ENCODE measurements at regions not wholly inside any gene's neighbourhood (a gene's known extent, or its start where the extent isn't known, plus 50 kb on each side); places are given as distances from the start of the nearest gene placed in this dataset.
A peak's percentile ranks its signal among the peaks of the same experiment; 100 is the strongest.

DNA sequence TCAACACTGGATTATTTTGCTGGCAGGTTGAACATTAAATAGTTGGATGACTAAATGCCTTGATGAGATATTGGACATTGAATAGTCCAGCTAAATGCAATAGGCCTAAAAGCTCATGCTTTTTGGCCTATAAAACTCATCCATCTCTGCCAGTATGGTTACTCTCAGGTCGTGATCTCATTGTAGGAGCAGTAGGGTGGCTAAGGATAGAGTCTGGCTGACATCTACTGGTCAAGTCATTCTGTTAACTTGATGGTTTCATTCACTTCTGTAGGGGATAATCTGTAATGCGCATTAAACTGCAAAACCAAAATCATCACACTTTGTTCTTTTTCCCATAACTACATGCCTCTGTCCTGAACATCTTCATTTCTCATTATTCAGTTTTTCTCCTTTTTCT is 227.0 kb downstream of the DKK2 start:
- peak; percentile 17 to 50 (median 47) for DNase-seq

GRCh38 chr4:106806158-106806797 is 229.8 kb downstream of the DKK2 start:
- no peak for DNase-seq
- Histone ChIP-seq H3K4me3 (replicated peaks in 1 of 3; ENCODE audit: low read depth in 2 of 3, low read length in 3 of 3) (no peak overlapping the region), H3K9me3 (replicated peaks in 1 of 2; ENCODE audit: control insufficient read depth in 1 of 2, insufficient read depth in 1 of 2, low read length in 2 of 2) (no peaks in the 10 kb centered on the region), H3K4me1 (ENCODE audit: control insufficient read depth in 1 of 2, insufficient read depth in 2 of 2, low read length in 2 of 2) (peaks cover 0 to 3% of the 10 kb centered on the region in 2 donors), H3K36me3 (replicated peaks in 1 of 2; ENCODE audit: control insufficient read depth in 1 of 2, insufficient read depth in 2 of 2, low read length in 2 of 2) (no peaks in the 10 kb centered on the region), H3K27ac (ENCODE audit: low read depth in 1 of 2, low read length in 2 of 2) (no peak overlapping the region), H3K4me2 (replicated peaks; ENCODE audit: extremely low read depth, low read length, poor library complexity, severe bottlenecking) (no peak overlapping the region), H3K27me3 (ENCODE audit: control insufficient read depth in 2 of 2, insufficient read depth in 2 of 2, low read length in 2 of 2) (no peaks in the 10 kb centered on the region), H4K20me1 (ENCODE audit: insufficient read depth, low read length) (no peaks in the 10 kb centered on the region), H2AFZ (ENCODE audit: insufficient read depth, low read depth, low read length, poor library complexity, severe bottlenecking) (no peak overlapping the region), H3K9ac (ENCODE audit: insufficient read depth, low read length, poor library complexity, severe bottlenecking) (no peak overlapping the region), H3K79me2 (ENCODE audit: insufficient read depth, low read length) (no peaks in the 10 kb centered on the region)
- no peaks in the 10 kb centered on the region for H3K4me1 Mint-ChIP-seq
- H3K27ac Mint-ChIP-seq = no peak overlapping the region
- H3K36me3 Mint-ChIP-seq = no peaks in the 10 kb centered on the region
- peaks cover 2 to 6% (median 6%) of the 10 kb centered on the region in 3 donors for H3K27me3 Mint-ChIP-seq (ENCODE audit: low read depth in 3 of 3)
- intact Hi-C loops (cut with micrococcal nuclease) = no loop called here
- TF ChIP-seq, protein P1, sequence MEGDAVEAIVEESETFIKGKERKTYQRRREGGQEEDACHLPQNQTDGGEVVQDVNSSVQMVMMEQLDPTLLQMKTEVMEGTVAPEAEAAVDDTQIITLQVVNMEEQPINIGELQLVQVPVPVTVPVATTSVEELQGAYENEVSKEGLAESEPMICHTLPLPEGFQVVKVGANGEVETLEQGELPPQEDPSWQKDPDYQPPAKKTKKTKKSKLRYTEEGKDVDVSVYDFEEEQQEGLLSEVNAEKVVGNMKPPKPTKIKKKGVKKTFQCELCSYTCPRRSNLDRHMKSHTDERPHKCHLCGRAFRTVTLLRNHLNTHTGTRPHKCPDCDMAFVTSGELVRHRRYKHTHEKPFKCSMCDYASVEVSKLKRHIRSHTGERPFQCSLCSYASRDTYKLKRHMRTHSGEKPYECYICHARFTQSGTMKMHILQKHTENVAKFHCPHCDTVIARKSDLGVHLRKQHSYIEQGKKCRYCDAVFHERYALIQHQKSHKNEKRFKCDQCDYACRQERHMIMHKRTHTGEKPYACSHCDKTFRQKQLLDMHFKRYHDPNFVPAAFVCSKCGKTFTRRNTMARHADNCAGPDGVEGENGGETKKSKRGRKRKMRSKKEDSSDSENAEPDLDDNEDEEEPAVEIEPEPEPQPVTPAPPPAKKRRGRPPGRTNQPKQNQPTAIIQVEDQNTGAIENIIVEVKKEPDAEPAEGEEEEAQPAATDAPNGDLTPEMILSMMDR (IDR thresholded peaks at IDR 0.05) = no peak
- H3K4me3 Mint-ChIP-seq = no peak overlapping the region
- no peaks in the 10 kb centered on the region for H3K9me3 Mint-ChIP-seq

More for the DNA sequence above, 227.0 kb downstream of the DKK2 start:
- intact Hi-C loops (cut with micrococcal nuclease) = no loop called here
- peak overlapping the region in 1 of 7 donors; percentile 4 for H3K27ac Mint-ChIP-seq
- H3K79me2 ChIP-seq (ENCODE audit: insufficient read depth, low read length) = no peaks in the 10 kb centered on the region
- no peaks in the 10 kb centered on the region for H3K36me3 Mint-ChIP-seq
- no peak overlapping the region for H3K27ac ChIP-seq (ENCODE audit: low read depth in 1 of 2, low read length in 2 of 2)
- no peak overlapping the region for H3K4me3 ChIP-seq (replicated peaks in 1 of 3; ENCODE audit: low read depth in 2 of 3, low read length in 3 of 3)
- WGBS (ENCODE audit: insufficient coverage) = 80% methylated on average over 1 of the region's 2 CpGs
- H3K9ac ChIP-seq (ENCODE audit: insufficient read depth, low read length, poor library complexity, severe bottlenecking) = no peak overlapping the region
- TF ChIP-seq, protein P1 (IDR thresholded peaks at IDR 0.05) = peak; percentile 65
- no peaks in the 10 kb centered on the region for H3K9me3 ChIP-seq (replicated peaks in 1 of 2; ENCODE audit: control insufficient read depth in 1 of 2, insufficient read depth in 1 of 2, low read length in 2 of 2)
- peaks cover 0 to 1% (median 0%) of the 10 kb centered on the region in 7 donors for H3K9me3 Mint-ChIP-seq
- peaks cover 0 to 3% of the 10 kb centered on the region in 2 donors for H3K4me1 ChIP-seq (ENCODE audit: control insufficient read depth in 1 of 2, insufficient read depth in 2 of 2, low read length in 2 of 2)
- H3K4me3 Mint-ChIP-seq = no peak overlapping the region
- no peak overlapping the region for H2AFZ ChIP-seq (ENCODE audit: insufficient read depth, low read depth, low read length, poor library complexity, severe bottlenecking)
- H3K4me2 ChIP-seq (replicated peaks; ENCODE audit: extremely low read depth, low read length, poor library complexity, severe bottlenecking) = no peak overlapping the region
- no peaks in the 10 kb centered on the region for H3K36me3 ChIP-seq (replicated peaks in 1 of 2; ENCODE audit: control insufficient read depth in 1 of 2, insufficient read depth in 2 of 2, low read length in 2 of 2)
- no peaks in the 10 kb centered on the region for H3K4me1 Mint-ChIP-seq
- H3K27me3 ChIP-seq (ENCODE audit: control insufficient read depth in 2 of 2, insufficient read depth in 2 of 2, low read length in 2 of 2) = no peaks in the 10 kb centered on the region
- H3K27me3 Mint-ChIP-seq (ENCODE audit: low read depth in 3 of 3) = peaks cover 2 to 4% (median 3%) of the 10 kb centered on the region in 3 donors
- no peaks in the 10 kb centered on the region for H4K20me1 ChIP-seq (ENCODE audit: insufficient read depth, low read length)
